PFSK-1 (cell line): ENCODE measurements at regions not wholly inside any gene's neighbourhood (a gene's known extent, or its start where the extent isn't known, plus 50 kb on each side); places are given as distances from the start of the nearest gene placed in this dataset.

Source experiments
- FOXP2 ChIP-seq: optimal IDR thresholded peaks from 2 replicates; pipeline ENCODE3; 2011; ENCODE audit warnings: borderline replicate concordance, control low read depth, inconsistent platforms; ENCODE audit not compliant: insufficient read depth; ENCODE audit errors: extremely low read length, extremely low read depth
- POLR2AphosphoS5 ChIP-seq: IDR thresholded peaks from 2 replicates; pipeline ENCODE4 v1.6.1; 2012; ENCODE audit warnings: low read depth, mild to moderate bottlenecking, control low read depth, low read length, moderate library complexity
- REST ChIP-seq, 2 experiments: IDR thresholded peaks; 2 replicates each; pipeline versions ENCODE4 v1.6.1 to v1.8.0; 2011 to 2012; ENCODE audit warnings: low read depth in 2 of 2, low read length in 2 of 2, control low read depth in 1 of 2, inconsistent platforms in 1 of 2, mild to moderate bottlenecking in 1 of 2, moderate library complexity in 1 of 2; ENCODE audit not compliant: insufficient read depth in 1 of 2
- SIN3A ChIP-seq: IDR thresholded peaks from 2 replicates; pipeline ENCODE4 v1.6.1; 2012; ENCODE audit warnings: mild to moderate bottlenecking, low read length, moderate library complexity, borderline replicate concordance; ENCODE audit not compliant: insufficient read depth
- TAF1 ChIP-seq: IDR thresholded peaks from 2 replicates; pipeline ENCODE4 v1.6.1; 2012; ENCODE audit warnings: low read length, control low read depth, borderline replicate concordance; ENCODE audit not compliant: insufficient read depth

GRCh38 chr9:107109324-107109723 lies 173.8 kb upstream of the RAD23B start:
- TF ChIP-seq REST (IDR thresholded peaks at IDR 0.05; ENCODE audit: insufficient read depth in 1 of 2, low read depth in 2 of 2, low read length in 2 of 2) (no peak), POLR2AphosphoS5 (no peak), TAF1 (no peak), FOXP2 (no peak), SIN3A (no peak)
